ENCODE measurements at regions not wholly inside any gene's neighbourhood (a gene's known extent, or its start where the extent isn't known, plus 50 kb on each side); places are given as distances from the start of the nearest gene placed in this dataset.

GRCh38 chr12:127457726-127458125 lies 809.2 kb upstream of the TMEM132C start:
- TF ChIP-seq CTCF (IDR thresholded peaks at IDR 0.05; ENCODE audit: unreplicated experiment) = no peak
- Mint-ChIP-seq H3K27me3 (ENCODE audit: low read depth) (peaks cover 84% of the 10 kb centered on the region), H3K4me3 (no peak overlapping the region), H3K9me3 (no peaks in the 10 kb centered on the region), H3K27ac (no peak overlapping the region), H3K36me3 (no peaks in the 10 kb centered on the region), H3K4me1 (peaks cover 2% of the 10 kb centered on the region)
- DNase-seq (ENCODE audit: low spot score in 2 of 2, unreplicated experiment in 2 of 2) = no peak

- no peaks in the 10 kb centered on the region for H3K36me3 Mint-ChIP-seq
- H3K27me3 Mint-ChIP-seq (ENCODE audit: low read depth) = peaks cover 78% of the 10 kb centered on the region
- DNase-seq (ENCODE audit: low spot score in 2 of 2, unreplicated experiment in 2 of 2) = no peak
- H3K4me1 Mint-ChIP-seq = peaks cover 2% of the 10 kb centered on the region
- no peak overlapping the region for H3K27ac Mint-ChIP-seq
- no peaks in the 10 kb centered on the region for H3K9me3 Mint-ChIP-seq
- no peak overlapping the region for H3K4me3 Mint-ChIP-seq
- no peak for TF ChIP-seq CTCF (IDR thresholded peaks at IDR 0.05; ENCODE audit: unreplicated experiment)
These were observed 807.8 kb upstream of the TMEM132C start for GRCh38 chr12:127459166-127459565.

- DNase-seq (ENCODE audit: low spot score in 2 of 2, unreplicated experiment in 2 of 2) = no peak
- H3K4me1 Mint-ChIP-seq = no peaks in the 10 kb centered on the region
- no peak overlapping the region for H3K4me3 Mint-ChIP-seq
- H3K36me3 Mint-ChIP-seq = no peaks in the 10 kb centered on the region
- peaks cover 75% of the 10 kb centered on the region for H3K27me3 Mint-ChIP-seq (ENCODE audit: low read depth)
- no peaks in the 10 kb centered on the region for H3K9me3 Mint-ChIP-seq
- no peak overlapping the region for H3K27ac Mint-ChIP-seq
- no peak for TF ChIP-seq CTCF (IDR thresholded peaks at IDR 0.05; ENCODE audit: unreplicated experiment)
These were observed 807.3 kb upstream of the TMEM132C start for GRCh38 chr12:127459687-127460086.

GRCh38 chr12:127463237-127463636 lies 803.7 kb upstream of the TMEM132C start:
- no peak overlapping the region for H3K27ac Mint-ChIP-seq
- H3K4me3 Mint-ChIP-seq = no peak overlapping the region
- H3K36me3 Mint-ChIP-seq = no peaks in the 10 kb centered on the region
- no peaks in the 10 kb centered on the region for H3K4me1 Mint-ChIP-seq
- no peak for TF ChIP-seq CTCF (IDR thresholded peaks at IDR 0.05; ENCODE audit: unreplicated experiment)
- H3K9me3 Mint-ChIP-seq = no peaks in the 10 kb centered on the region
- no peak for DNase-seq (ENCODE audit: low spot score in 2 of 2, unreplicated experiment in 2 of 2)
- H3K27me3 Mint-ChIP-seq (ENCODE audit: low read depth) = peaks cover 67% of the 10 kb centered on the region

GRCh38 chr12:127469331-127469730 lies 797.6 kb upstream of the TMEM132C start:
- H3K27ac Mint-ChIP-seq = no peak overlapping the region
- no peaks in the 10 kb centered on the region for H3K36me3 Mint-ChIP-seq
- DNase-seq (ENCODE audit: low spot score in 2 of 2, unreplicated experiment in 2 of 2) = no peak
- H3K4me1 Mint-ChIP-seq = no peaks in the 10 kb centered on the region
- H3K4me3 Mint-ChIP-seq = no peak overlapping the region
- no peaks in the 10 kb centered on the region for H3K9me3 Mint-ChIP-seq
- TF ChIP-seq CTCF (IDR thresholded peaks at IDR 0.05; ENCODE audit: unreplicated experiment) = no peak
- peaks cover 25% of the 10 kb centered on the region for H3K27me3 Mint-ChIP-seq (ENCODE audit: low read depth)

- Mint-ChIP-seq H3K4me1 (no peaks in the 10 kb centered on the region), H3K4me3 (no peak overlapping the region), H3K27me3 (ENCODE audit: low read depth) (peaks cover 2% of the 10 kb centered on the region), H3K9me3 (no peaks in the 10 kb centered on the region), H3K36me3 (no peaks in the 10 kb centered on the region), H3K27ac (no peak overlapping the region)
- no peak for DNase-seq (ENCODE audit: low spot score in 2 of 2, unreplicated experiment in 2 of 2)
- no peak for TF ChIP-seq CTCF (IDR thresholded peaks at IDR 0.05; ENCODE audit: unreplicated experiment)
These were observed 793.2 kb upstream of the TMEM132C start for GRCh38 chr12:127473766-127474165.

Measured in mesothelial cell of epicardium (in vitro differentiated cells).